ENCODE measurements at regions not wholly inside any gene's neighbourhood (a gene's known extent, or its start where the extent isn't known, plus 50 kb on each side); places are given as distances from the start of the nearest gene placed in this dataset.

DNA sequence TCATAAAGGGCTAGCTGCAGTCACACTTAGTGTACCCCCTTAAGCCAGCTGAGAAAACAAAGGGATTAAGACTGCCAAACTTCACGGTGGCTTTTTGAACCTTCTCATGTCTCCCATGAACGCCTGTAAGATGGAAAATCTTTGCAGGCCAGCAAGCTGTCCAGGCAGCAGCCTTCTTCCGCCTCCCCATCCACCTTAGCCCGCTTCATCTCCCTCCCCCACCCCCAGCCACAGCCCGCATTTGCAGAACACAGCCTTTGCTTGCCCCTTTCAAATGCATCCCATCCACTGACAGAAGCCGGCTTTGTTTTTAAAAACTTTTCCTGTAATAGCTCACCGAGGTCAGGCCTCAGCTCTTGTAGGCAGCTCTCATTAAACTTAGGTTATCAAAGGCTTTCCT is 113.8 kb upstream of the FAM9B start:
- no peak for DNase-seq (ENCODE audit: low read depth in 2 of 3, low spot score in 1 of 3)

DNA sequence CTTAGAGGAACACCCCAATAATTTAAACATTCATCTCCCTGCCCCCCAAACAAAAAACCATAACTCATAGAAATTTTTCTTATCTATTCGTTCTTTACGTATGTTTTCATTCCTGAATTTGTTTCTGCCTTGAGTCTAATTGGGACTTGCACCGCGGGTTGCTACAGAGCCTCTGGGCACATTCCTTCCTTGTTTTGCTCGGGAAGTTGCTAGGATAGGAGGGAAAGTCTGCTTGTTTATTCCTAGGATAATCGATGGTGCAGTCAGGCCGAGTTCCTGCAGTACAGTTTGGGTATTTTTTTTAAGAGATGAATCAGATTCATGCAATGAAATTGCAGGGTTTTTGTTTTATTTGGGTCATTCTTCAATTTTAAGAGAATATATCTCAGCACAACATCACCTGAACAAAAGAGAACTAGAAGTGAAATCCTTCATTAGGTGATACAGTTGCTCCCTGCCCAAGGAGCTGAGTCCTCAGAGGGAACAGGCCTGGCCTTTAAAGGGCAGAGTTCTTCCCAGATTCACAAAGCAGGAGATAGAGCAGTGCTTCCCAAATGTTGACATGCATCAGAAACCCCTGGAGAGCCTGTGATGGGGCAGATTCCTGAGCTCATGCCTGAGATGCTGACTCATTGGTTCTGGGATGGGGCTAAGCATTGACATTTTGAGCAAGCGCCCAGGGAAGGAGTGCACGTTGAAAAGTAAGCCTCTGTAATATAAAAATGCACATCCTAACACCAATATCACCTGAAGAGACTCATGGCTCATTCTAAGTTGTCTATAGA is 114.9 kb upstream of the FAM9B start:
- DNase-seq (ENCODE audit: low read depth in 2 of 3, low spot score in 1 of 3): no peak

DNA sequence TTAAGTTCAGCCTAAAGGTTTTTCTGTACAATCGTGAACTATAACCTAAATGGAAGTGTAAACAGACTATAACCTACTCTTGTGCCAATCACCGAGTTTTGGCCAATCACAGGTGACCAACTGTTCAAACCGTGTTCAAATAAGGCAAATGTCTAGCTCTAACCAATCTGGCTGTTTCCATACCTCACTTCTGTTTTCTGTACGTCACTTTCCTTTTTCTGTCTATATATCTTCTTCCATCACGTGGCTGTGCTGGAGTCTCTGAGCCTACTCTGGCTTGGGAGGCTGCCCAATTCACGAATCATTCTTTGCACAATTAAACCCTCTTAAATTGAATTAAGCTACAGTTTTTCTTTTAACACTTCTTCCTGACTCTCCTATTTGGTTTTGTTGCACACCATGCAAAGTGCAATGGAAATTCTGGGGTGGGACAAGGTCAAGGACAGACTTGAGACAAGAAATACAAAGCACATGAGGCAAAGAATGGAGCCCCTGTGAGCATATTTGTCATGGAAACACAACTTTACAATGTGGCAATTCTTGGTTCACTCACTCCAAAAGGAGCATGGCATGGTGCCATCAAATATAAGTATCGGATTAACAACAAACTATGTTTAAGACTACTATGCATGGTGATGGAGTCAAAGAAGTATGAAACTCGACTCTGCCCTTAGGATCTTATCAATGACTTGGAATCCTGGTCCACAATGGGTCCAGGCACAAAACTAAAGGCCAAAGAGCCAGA is 115.7 kb upstream of the FAM9B start:
- no peak for DNase-seq (ENCODE audit: low read depth in 2 of 3, low spot score in 1 of 3)

DNA sequence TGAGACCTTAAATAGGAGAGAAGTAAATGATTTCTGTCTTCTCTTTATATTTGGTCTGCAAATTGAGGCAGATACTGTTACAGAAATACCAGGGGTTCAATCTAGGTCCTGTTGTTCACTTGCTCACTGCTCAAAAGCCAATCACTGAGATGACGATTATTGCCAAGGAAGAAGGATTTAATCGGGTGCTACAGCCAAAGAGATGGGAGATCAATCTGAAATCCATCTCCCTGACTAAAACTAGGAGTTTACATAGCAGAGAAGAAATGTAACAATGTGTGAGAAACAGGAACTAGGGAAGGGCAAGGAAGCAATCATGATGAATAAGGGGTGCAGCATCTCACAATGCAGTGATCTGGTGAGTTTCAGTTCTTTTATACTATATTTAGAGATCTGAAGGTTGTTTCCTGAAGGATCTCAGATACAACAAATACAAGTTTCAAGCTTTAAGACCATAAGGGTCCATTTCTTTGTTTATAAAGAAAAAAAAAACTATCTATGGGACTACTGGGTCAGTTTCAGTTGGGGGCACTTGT is 117.9 kb upstream of the FAM9B start:
- no peak for DNase-seq (ENCODE audit: low read depth in 2 of 3, low spot score in 1 of 3)

DNA sequence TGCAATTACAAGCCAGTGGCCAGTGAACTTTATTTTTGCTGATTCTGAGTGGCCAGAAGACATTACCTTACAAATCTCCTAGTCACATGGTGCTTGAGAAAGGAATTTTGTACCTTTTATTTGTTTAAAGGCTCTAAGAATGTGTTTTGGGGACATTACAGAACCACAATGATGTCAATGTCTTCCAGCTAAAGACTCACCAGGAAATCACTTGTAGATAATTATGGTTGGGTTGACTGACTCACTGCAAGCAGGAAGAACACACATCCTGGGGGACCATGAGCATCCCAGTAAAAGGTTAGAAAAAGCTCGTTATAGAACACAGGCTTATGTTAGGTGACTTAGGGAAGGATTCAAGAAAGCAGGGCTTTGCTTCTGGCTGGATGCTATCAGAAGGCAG is 119.4 kb upstream of the FAM9B start:
- no peak for DNase-seq (ENCODE audit: low read depth in 2 of 3, low spot score in 1 of 3)

DNA sequence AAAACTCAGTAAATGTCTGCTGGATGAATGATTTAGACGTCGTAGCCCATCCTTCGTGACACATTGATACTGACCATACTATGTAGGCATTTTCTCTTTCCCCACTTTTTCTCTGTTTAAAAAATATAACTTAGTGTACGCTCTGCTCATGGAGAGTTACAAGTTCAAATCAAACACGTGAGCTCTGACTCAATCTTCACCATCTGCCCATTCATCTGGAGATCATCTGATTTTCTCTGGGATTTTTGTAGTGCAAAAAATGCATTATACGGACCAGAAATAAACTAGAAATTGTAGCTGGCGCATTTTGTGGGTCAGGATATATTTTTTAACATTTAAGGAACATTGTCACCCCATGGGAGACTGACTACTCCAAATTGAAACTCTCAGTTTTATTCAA is 124.7 kb upstream of the FAM9B start:
- no peak for DNase-seq (ENCODE audit: low read depth in 2 of 3, low spot score in 1 of 3)

DNA sequence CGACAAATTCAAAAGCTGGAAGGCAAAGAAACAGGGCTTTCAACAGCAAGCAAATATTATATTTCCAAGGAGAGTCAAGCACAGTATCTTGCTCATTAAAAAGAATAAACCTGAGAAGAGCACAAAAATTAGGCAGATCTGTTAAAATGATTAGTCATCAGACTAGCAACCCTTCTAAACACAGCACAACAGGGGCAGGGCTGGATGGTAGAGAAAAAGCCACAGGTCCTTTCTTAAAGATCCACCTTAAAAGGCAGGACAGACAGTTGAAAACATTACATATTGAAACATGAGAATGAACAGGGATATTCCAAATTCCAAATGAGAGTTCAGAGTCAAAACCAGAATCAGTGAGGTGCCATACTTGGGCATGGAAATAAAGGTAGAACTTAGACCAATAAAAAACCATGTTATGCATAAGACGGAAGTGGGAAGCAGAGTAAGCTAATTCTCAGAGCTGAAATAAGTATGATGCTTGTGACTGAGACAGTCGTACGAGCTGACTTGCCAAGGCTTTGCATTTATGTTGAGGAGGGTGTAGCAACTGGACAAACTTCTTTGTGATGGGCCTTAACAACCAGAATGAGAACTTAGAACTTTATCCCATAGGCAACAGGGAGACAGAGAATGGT is 126.9 kb upstream of the FAM9B start:
- DNase-seq (ENCODE audit: low read depth in 2 of 3, low spot score in 1 of 3): no peak

DNA sequence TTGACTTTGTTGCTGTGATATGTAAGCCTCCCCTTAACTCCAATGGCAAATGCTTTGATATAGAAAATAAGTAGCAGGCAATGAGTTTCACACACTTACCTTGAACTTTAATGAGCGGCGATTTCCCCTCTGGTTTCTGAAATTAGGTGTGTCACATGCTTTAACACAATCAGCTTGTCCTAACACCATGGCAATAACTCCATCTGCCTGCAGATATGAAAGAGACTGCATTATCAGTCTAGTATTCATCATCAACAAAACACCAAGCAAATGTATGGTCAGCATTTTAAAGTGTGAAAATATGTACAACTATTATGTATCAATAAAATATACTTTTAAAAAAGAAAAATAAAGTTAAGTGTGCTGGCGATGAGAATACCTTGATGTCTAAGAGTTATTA is 128.8 kb upstream of the FAM9B start:
- DNase-seq (ENCODE audit: low read depth in 2 of 3, low spot score in 1 of 3): no peak

DNA sequence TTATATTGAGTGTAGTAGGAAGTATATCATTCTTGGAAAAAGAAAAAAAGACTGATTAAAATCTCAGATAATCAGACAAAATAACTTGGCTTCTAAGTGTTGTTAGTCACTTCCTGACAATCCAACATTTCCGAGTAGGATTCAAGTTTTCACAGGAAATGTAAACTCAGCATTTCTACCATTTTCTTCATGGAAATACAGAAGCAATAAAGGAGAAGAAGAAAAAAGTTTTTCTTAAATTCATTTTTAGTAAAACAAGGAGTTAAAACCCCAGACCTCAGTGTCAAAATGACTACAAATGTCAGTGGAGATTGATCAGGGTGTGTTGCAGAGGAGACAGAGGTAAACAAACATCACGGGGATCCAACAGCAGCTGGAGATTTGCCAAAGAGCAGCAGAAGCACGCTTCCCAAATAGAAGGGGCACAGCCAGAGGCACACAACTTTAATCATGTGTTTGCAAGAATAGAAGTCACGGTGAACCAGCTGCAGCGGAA is 129.3 kb upstream of the FAM9B start:
- no peak for DNase-seq (ENCODE audit: low read depth in 2 of 3, low spot score in 1 of 3)

DNA sequence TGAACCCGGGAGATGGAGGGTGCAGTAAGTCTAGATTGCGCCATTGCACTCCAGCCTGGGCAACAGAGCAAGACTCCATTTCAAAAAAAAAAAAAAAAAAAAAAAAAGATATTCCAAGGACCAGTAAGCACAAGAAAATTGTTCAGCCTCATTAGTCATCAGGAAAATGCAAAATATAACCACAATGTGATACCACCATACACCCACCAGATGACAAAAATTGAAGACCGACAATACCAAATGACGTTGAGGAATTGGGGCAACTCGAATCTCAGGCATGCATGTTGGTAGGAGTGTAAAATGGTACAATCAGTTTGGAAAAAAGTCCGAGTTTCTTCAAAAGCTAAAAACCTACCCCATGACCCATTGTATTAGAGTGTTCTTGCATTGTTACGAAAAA is 130.2 kb upstream of the FAM9B start:
- no peak for DNase-seq (ENCODE audit: low read depth in 2 of 3, low spot score in 1 of 3)

DNA sequence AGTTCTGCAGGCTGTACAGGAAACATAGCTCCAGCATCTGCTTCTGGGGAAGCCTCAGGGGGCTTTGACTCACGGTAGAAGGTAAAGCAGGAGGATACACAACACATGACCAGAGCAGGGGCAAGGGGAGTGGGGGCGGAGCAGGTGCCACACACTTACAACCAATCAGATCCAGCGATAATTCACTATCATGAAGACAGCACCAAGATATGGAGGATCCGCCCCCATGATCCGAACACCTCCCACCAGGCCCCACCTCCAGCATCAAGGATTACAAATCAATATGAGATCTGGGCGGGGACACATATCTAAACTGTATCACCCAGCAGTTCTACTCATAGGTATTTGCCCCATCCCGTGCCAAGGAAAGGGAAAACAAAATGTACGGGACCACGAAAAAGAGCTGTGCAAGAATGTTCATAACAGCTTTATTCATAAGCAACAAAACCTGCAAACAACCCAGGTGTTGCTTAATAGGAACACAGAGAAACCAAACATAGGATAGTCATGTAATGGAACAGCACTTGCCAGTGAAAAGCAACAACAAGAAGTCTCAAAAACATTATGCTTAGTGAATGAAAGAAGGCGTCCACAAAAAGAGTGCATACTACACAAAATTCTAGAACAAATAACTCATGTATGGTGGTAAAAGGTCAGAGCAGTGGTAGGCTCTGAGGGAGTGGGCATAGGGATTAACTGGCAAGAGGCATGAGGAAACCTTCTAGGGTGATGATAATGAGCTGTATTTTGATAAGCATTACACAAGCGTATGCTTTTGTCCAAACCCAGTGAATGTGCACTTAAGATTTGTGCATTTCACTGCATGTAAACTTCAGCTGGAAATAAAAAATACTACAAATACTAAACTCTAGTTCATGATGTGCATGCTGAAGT is 130.9 kb upstream of the FAM9B start:
- no peak for DNase-seq (ENCODE audit: low read depth in 2 of 3, low spot score in 1 of 3)

DNA sequence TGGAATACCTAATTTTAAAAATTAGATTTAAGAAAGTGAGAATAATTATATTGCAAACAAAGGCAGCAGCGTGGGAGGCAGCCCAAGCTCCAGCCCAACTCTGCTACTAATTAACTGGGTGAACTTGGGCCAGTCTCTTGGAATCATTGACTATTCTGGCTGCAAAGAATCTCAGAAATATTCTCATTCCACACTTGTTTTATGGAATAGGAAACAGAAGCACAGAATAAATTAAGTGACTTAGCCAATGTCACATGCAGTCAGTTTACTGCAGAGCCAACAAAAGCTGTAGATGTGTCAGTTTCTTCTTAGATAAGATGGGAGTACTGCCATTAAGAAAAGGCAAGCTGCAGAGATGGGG is 132.6 kb upstream of the FAM9B start:
- DNase-seq (ENCODE audit: low read depth in 2 of 3, low spot score in 1 of 3): no peak

DNA sequence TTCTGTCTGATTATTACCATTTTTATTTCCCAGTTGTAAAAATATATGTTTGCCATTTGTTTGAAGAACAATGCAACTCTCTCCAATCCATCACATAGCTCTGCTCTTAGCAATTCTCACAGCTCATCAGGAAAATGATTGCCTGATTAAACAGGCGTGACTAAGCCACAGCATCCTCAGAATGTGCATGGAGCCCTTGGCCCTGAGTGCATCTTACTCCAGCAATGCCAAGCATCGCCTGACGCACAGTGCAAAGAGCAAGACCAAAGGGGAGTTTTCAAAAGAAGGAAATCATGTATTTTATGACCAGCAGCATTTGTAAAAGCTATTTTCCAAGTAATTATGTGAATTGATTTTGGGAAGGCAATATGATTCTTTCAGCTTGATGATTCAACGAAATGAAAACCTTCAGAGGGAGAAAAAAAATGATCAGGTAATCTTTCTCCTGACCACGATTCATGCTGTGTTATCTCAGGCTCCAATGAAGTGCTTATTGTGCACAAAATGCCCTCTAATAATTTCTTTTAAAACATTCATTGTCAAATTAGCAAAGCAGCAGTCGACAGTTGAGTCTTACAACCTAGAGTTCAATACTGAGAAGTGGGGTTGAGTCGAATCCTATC is 138.0 kb upstream of the FAM9B start:
- no peak for DNase-seq (ENCODE audit: low read depth in 2 of 3, low spot score in 1 of 3)

DNA sequence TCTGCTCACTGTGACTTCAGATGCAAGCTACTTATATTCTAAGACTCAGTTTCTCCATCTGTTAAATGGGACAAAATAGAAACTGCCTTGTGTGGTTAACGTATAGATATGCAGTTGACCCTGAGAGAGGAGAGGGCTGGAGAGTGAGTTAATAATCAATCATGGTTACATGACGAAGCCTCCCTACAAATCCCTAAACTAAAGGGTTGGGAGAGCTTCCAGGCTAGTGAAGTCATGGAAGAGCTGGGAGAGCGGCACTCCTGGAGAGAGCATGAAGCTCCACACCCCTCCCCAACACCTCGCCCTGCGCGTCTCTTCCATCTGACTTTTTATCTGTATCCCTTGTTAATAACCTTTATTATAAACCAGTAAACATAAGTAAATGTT is 138.5 kb upstream of the FAM9B start:
- no peak for DNase-seq (ENCODE audit: low read depth in 2 of 3, low spot score in 1 of 3)

DNA sequence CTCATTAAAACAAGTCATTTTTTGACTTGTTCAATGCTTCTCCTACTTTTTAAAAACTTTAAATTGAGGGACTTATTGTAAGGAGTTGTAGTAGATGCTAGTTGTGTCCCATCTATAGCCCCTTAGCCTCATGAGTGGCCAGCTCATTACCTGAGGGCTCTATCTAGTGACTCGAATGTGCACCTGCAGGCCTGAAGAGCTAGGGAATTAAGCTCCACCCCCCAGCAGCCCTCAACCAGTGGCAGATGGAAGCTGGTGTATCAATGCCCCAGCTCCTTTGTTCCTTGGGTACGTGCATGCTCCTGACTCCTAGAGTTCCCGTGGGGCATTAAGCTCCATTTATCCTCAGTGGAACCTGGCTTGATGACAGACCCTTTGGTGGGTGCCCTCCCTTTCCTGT is 146.7 kb upstream of the FAM9B start:
- DNase-seq (ENCODE audit: low read depth in 2 of 3, low spot score in 1 of 3): no peak

DNA sequence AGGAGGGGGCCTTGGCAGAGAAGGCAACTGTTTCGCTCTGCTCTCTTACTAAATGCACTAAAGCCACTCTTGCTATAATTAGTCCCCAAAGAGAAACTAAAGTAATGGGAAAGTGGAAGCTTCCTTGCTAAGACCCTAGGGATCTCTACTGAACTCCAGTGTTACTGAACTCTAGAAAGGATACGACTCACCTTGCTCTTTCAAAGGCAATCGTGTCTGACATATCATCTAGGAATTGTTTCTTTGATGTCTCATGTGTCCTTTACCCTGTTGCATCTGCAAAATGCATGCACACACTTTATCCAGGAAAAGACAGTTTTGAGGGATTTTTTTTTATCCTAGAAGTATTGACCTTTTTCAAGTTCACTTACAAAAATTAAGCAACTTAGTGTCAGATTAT is 148.1 kb upstream of the FAM9B start:
- no peak for DNase-seq (ENCODE audit: low read depth in 2 of 3, low spot score in 1 of 3)

DNA sequence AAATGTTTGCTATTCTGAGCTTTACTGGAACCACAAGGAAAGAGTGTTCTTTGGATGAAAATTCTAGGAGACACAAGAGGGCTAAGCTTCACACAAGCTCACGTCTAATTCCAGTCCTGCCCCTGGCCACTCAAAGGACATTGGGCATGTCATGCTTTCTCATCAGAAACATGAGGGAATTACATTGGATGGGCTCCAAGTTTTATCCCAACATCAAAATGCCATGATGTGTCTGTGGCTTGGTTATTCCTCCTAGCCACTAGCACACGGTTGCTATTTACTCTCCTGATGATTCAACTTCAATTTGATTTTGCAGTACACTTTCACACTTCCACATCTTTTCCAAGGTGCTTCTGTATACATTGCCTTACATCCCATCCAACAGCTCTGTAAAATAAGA is 149.6 kb upstream of the FAM9B start:
- no peak for DNase-seq (ENCODE audit: low read depth in 2 of 3, low spot score in 1 of 3)

DNA sequence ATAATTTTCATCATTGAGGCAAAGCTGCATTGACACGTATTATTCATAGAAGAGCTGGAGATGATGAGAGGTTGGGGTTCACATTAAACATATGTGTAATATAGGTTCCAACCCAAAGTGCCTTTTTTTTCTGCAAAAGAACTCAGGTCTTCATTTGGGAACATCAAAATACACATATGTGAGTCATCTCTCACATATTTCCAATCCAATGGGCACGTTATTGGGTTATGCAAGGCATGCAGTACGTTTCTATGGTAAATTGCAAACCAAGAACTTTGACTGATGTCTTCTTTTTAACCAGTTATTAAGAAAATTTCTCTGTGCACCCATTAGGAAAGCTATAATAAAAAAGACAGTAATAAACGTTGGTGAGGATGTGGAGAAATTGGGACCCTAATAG is 150.3 kb upstream of the FAM9B start:
- no peak for DNase-seq (ENCODE audit: low read depth in 2 of 3, low spot score in 1 of 3)

DNA sequence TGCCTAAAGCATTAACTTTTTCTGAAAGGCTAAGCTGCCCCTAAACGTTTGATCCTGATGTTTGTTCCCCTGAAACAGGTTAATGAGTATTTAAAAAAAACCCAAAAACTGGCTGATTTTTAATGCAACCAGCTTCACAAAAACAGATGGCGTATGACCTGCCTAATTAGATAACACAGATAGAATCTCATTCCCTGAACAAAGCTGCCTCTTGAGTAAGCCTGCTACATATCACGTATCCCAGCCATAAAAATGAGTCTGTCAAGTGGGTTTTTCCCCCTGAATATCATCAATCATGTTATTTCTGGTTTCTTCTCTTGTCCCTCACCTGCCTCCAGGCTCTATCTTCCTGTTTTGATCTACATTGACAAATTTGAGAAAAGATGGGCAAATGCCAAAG is 154.2 kb upstream of the FAM9B start:
- DNase-seq (ENCODE audit: low read depth in 2 of 3, low spot score in 1 of 3): no peak

DNA sequence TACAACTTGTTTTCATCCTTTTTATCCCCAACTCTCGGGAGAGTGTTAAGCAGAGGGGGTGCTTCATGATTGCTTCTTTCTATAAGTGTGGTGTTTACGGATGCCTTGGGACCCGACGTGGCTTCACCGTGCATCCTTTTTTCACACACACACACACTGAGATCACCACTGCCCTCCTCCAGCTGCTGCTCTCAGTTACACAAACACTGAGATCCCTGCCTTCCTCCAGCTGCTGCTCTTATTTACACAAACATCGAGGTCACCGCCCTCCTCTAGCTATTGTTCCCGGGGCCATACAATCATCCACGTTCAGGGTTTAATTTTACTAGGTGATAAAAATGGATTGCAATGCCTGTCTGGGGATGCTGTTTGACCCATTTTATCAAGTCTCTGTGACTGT is 155.4 kb upstream of the FAM9B start:
- no peak for DNase-seq (ENCODE audit: low read depth in 2 of 3, low spot score in 1 of 3)

DNA sequence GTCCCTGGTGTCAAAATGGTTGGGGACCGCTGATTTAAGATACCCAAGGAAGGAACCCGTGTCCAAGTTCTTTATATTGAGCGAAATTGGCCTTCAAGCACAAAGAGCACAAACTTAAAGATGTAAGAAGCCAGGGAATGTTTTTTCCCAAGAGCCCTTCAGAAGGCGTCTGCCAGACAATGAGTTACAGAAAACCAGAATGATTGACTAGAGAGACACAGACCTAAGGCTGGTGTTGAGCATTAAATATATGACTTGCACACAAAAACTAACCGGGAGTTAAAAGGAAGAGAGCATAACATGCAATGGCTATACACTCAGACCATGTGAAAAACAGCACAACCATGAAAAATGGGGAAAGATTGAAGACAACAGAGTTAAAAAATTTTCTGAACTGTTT is 157.5 kb upstream of the FAM9B start:
- no peak for DNase-seq (ENCODE audit: low read depth in 2 of 3, low spot score in 1 of 3)

Data from stimulated activated CD4-positive, alpha-beta T cell treated with anti-CD3 and anti-CD28 coated beads, Interleukin-12 subunit alpha, Interleukin-12 subunit beta, amount 100 ng/mL, for 48 hours (primary cell).